ENCODE measurements at regions not wholly inside any gene's neighbourhood (a gene's known extent, or its start where the extent isn't known, plus 50 kb on each side); places are given as distances from the start of the nearest gene placed in this dataset.

DNA sequence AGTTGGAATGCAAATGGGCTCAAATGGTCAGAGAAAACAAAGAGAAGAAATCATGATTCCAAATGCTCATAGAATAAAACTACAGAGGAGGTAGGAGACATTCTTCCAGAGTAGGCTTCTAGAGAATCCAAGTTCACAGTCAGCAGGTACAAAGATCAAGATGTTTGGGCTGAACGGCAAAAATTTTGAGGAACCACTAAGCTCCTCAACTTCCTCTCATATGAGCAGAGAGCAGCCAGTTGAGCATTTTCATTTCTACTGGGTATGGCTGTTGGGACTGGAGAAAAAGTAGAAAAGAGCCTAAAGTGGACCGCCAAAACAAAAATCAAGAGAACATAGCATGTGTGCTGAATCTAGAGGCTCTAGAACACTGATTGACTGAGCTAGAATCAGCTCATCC lies 73.8 kb upstream of the ARID2 start:
- TF ChIP-seq, protein P1, sequence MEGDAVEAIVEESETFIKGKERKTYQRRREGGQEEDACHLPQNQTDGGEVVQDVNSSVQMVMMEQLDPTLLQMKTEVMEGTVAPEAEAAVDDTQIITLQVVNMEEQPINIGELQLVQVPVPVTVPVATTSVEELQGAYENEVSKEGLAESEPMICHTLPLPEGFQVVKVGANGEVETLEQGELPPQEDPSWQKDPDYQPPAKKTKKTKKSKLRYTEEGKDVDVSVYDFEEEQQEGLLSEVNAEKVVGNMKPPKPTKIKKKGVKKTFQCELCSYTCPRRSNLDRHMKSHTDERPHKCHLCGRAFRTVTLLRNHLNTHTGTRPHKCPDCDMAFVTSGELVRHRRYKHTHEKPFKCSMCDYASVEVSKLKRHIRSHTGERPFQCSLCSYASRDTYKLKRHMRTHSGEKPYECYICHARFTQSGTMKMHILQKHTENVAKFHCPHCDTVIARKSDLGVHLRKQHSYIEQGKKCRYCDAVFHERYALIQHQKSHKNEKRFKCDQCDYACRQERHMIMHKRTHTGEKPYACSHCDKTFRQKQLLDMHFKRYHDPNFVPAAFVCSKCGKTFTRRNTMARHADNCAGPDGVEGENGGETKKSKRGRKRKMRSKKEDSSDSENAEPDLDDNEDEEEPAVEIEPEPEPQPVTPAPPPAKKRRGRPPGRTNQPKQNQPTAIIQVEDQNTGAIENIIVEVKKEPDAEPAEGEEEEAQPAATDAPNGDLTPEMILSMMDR (conservative IDR thresholded peaks at IDR 0.05; ENCODE audit: low read depth, low read length): no peak
- no peak for TF ChIP-seq EZH2 (IDR thresholded peaks at IDR 0.05; ENCODE audit: low read length, unreplicated experiment)
- no peak for TF ChIP-seq EZH2phosphoT487 (IDR thresholded peaks at IDR 0.05; ENCODE audit: borderline replicate concordance, low read length)

All from PC-3 (cell line).